GM19328 (cell line): ENCODE measurements at regions not wholly inside any gene's neighbourhood (a gene's known extent, or its start where the extent isn't known, plus 50 kb on each side); places are given as distances from the start of the nearest gene placed in this dataset.
"Not testable (repeated sequence)": the region's sequence is repeated elsewhere in the genome, so short reads cannot be mapped to it uniquely, and the experiment has no call there.

ENCODE experiments used
- ATAC-seq: cut with Tn5 transposase; IDR thresholded peaks from one replicate; pipeline ENCODE4 v1.9.1; 2021; ENCODE audit warnings: mild to moderate bottlenecking, moderate library complexity; ENCODE audit not compliant: unreplicated experiment

- no peak for ATAC-seq
Measured at GRCh38 chr16:47921535-47921934, 234.3 kb downstream of the ABCC12 start.

DNA sequence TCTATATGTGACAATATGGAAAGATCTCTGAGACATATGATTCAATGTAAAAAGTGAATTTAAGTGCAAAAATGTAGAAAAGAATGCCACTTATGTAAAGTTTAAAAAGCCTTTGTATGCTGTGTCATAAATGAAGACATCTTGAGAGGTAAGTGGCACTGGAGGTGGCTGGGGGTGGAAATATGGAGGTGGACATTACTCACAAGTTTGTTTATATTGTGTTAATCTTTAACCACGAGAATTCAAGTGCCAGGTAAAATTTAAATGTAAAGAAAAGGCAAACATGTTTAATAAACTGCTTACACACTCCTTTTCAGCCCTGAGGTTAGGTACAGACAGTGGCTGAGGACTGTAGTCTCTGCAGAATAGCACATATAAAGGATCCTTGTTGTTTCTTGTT is 235.1 kb downstream of the ABCC12 start:
- ATAC-seq = no peak

GRCh38 chr16:47917118-47917517 is 238.7 kb downstream of the ABCC12 start:
- no peak for ATAC-seq

- ATAC-seq = no peak
Measured at GRCh38 chr16:47916266-47916665, 239.5 kb downstream of the ABCC12 start.

- ATAC-seq = no peak
Measured at GRCh38 chr16:47907109-47907508, 248.7 kb downstream of the ABCC12 start.

DNA sequence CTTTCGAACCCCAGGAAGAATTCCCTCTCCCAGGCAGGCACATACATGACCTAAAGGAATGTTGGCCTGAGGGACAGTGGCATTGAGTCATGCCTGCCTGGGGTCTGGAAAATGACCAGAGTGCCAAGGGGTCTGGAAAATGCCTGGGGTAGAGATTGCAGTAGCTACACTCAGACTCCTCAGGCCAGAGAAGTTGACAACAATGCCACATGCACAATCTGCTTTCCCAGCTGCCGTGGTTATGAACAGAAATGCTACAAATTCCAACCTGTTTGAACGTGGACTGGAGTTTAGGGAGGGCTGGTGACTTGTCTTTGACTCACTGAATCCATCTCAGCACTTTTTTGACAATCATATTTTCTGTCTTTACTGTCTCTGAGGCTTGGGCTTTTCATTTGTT is 250.0 kb downstream of the ABCC12 start:
- ATAC-seq = no peak

DNA sequence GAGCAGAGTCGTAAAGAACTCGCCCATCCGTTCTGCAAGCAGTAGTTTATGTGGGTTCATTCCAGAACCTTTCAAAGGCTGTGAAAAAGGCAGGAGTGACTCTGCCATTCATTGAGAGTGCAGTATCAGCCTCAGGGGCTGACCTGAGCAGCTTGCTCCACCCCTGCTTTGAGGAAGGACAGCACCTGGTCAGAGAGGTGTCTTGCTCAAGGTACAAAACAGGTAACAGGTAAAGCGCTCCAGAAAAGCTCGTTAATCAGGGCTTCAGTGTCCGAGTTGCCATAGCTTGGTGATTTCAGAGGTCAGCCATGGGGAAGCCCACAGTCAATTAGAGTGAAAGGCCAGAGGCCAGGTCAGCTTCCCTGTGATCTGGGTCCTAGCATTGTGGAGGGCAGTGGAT is 251.1 kb downstream of the ABCC12 start:
- ATAC-seq = no peak

GRCh38 chr16:47903470-47903869 is 252.3 kb downstream of the ABCC12 start:
- no peak for ATAC-seq

- ATAC-seq = not testable (repeated sequence)
Measured at GRCh38 chr16:47897105-47897504, 258.7 kb downstream of the ABCC12 start.

GRCh38 chr16:47895146-47895545 is 260.6 kb downstream of the ABCC12 start:
- no peak for ATAC-seq

DNA sequence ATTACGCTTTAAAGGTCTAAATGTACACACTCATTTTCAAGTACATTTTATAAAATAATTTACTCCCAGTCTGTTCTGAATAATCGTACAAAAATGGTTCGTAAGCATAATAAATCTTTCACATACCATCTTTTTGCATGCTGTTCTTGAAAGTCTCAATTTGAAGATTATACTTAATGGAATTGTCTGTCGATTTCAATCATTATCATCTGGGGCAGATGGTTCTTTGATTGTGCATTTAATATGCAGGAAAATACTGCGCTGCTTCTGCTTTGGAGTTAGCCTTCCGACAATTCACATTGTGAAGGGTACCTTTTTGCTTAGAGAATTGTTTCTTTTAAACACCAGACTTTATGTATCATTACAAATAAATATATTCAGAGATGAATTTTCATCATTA is 262.8 kb downstream of the ABCC12 start:
- no peak for ATAC-seq

DNA sequence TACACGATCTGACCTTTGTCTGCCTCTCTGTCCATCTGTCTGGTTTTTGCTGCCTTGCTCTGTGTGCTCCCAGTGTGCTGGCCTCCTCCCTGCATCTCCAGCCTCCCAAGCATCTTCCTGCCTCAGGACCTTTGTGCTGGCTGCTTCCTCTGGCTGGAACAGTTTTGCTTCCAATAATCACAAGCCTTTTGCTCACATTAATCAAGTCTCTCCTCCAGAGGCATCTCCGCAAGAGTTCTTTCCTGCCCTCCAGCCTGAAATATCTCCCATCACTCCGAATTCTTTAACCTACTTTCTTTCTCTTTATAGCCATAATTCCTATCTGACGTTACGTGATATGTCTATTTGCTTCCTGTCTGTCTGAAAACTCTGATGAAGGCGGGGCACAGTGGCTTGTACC is 267.1 kb downstream of the ABCC12 start:
- ATAC-seq = no peak

DNA sequence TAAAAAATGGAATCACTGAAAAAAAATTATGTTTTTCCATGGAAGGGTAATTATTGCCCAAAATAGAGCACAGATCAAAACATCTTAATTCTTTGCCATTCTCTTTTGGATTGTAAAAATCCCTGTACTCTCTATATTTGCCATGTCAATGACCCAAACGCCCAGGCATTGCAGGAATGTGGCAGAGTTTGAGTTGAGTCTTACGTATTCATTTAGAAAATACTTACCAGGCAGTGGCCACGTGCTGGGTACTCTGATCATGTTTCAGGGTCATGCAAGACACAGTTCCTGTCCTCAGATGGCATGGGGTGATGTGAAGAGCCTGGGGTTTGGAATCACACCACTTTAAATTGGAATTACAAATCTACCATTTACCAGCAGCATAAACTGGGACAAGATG is 267.7 kb downstream of the ABCC12 start:
- ATAC-seq = no peak

DNA sequence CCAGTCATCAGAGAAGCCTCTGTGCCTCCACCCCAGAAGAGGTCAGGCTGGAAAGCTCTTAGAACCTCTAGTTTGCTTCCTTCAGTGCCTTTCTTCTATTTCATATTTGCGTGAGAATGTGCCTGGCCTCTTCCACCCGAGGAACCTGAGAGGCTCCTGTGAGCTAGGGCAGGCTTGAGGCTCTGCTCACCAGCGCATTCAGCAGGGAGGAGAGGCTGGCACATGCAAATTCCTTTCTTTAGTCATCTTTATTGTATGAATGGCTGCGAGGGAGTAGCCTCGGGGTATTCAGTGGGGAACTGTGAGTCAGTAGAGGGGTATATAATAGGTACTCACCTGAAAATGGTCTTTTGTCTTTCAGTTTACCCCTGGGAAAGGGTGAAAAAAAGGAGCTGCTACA is 268.3 kb downstream of the ABCC12 start:
- ATAC-seq = no peak

- ATAC-seq = no peak
Measured at GRCh38 chr16:47886631-47887415, 269.0 kb downstream of the ABCC12 start.

DNA sequence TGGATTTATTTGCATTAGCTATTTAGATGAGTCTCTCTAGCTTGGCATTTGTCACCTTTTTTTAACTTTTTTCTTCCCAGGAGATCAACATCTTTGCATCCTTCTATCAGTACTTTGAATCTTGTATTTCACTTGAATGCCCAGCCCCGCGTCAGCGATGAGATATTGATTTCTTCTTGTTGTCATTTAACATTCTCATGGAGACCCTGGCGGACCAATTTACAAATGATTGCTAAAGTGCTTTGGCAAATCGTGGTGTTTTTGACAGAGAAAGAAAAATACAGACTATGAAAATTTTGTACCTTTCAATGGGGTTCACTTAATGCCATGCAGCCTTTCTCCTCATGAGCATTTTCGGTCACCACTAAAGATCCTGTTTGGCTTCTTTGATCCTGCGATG is 269.7 kb downstream of the ABCC12 start:
- no peak for ATAC-seq

DNA sequence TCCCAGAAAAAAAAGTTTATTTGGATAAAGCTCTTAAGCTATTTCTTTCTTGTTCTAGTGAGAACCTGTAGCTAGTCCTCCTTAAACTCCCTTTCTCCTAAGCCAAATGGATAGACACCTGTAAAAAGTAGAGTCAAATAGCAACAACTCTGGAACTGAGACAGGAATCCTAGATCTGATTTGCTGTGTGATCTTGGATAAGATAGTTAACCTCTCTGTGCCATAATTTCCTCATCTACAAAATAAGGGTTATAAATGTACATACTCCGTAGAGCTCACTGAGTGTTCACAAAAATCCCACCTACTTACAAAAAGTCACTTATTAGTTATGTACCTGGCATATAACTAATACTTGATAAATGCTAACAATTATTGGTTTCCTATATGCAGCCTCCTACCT is 270.3 kb downstream of the ABCC12 start:
- no peak for ATAC-seq

- no peak for ATAC-seq
Measured at GRCh38 chr16:47884116-47884725, 271.6 kb downstream of the ABCC12 start.

DNA sequence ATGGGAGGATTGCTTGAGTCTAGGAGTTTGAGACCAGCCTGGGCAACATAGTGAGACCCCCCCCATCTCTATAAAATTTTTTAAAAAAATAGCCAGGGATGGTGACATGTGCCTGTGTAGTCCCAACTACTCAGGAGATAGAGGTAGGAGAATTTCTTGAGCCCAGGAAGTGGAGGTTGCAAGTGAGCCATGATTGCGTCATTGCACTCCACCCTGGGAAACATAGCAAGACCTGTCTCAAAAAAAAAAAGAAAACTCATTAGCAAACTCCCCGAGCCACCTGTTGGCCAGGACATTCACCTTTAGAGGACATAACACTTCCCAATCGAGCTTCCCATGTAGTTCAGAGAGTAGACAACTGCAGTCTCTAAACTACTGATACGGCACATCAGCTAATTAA is 274.2 kb downstream of the ABCC12 start:
- ATAC-seq = no peak

DNA sequence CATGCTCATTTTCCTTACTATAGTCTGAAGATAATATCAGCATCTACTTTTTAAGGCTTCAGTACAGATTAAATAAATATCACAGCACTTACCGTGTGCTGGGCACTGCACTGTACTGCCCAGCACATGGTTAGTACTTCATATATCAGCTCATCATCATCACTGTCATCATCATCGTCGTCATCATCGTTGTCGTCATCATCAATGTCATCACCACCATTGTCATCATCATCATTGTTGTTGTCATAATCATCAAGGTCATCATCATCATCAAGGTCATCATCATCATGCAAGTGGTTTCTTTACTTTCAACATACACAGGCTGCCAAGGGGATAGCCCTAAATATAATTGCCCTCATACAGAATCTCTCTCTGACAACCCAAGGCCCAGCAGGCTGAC is 275.1 kb downstream of the ABCC12 start:
- no peak for ATAC-seq

DNA sequence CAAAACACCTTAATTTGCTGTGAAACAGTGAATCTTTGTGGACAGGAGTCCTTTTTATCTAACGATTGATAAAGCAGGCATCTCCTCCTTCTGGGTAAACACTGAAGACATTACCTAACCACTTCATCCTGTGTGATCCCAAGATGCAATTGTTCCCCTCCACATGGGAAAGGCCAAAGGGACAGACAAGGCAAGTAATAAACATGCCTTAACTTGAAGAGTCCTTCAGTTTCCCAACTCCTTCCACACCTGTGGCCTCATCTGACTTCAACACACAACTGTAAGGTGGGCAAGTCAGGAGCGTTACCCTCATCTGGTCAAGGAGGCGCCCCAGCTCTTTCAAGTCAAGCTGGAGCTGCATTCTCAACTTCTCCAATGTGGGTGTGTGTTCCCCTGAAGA is 278.6 kb downstream of the ABCC12 start:
- no peak for ATAC-seq

GRCh38 chr16:47876511-47876910 is 279.3 kb downstream of the ABCC12 start:
- ATAC-seq = no peak

DNA sequence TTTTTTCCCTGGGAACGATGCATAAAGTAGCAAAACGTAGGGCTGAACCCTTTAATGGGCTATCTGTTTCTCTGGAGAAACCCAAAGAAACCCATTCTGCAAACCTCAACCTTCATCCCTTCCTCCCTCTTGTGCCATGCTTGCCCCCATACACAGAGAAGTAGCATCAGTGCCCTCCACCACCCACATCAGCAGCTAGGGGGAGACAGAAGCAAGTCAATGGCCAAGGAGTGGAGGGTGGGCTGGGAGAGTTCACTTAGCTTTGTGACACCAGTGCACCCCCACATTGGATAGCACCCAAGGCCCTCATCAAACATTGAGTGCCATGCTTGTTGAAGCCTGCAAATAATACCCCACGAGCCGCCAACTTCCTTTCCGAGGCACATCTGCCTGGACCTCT is 282.4 kb downstream of the ABCC12 start:
- no peak for ATAC-seq
